GM23338 (cell line): ENCODE measurements at regions not wholly inside any gene's neighbourhood (a gene's known extent, or its start where the extent isn't known, plus 50 kb on each side); places are given as distances from the start of the nearest gene placed in this dataset.

Experiments
- ATAC-seq: fragments of 200-7000 bp; cut with Tn5 transposase; 3 replicates; pipeline ENCODE4 v1.9.1; 2020
- DNase-seq: peaks from one replicate; pipeline ENCODE4 v3.0.0-alpha.2; 2015; ENCODE audit warnings: low spot score
- H2AFZ ChIP-seq: fragments of 200-600 bp; sonication (generic); 2 replicates; pipeline ENCODE4 v1.8.0; 2016; ENCODE audit warnings: antibody characterized with exemption, mild to moderate bottlenecking, moderate library complexity
- H3F3A ChIP-seq: fragments of 200-600 bp; sonication (generic); replicated peaks from 2 replicates; pipeline ENCODE4 v1.8.0; 2017; ENCODE audit warnings: antibody characterized with exemption, mixed run types, low read depth
- H3K27ac ChIP-seq: fragments of 200-600 bp; sonication (generic); 2 replicates; pipeline ENCODE4 v1.6.1; 2016; ENCODE audit warnings: low read depth
- H3K27me3 ChIP-seq: fragments of 200-600 bp; sonication (generic); 2 replicates; pipeline ENCODE4 v1.8.0; 2016; ENCODE audit warnings: mild to moderate bottlenecking, mixed run types, moderate library complexity; ENCODE audit not compliant: insufficient read depth
- H3K36me3 ChIP-seq: fragments of 200-600 bp; sonication (generic); 2 replicates; pipeline ENCODE4 v1.8.0; 2016; ENCODE audit warnings: mild to moderate bottlenecking; ENCODE audit not compliant: insufficient read depth
- H3K4me1 ChIP-seq: fragments of 200-600 bp; sonication (generic); 2 replicates; pipeline ENCODE4 v1.8.0; 2016; ENCODE audit warnings: mild to moderate bottlenecking, moderate library complexity; ENCODE audit not compliant: insufficient read depth
- H3K4me2 ChIP-seq: fragments of 200-600 bp; sonication (generic); 2 replicates; pipeline ENCODE4 v1.7.1; 2017; ENCODE audit warnings: mixed run types
- H3K4me3 ChIP-seq: fragments of 200-600 bp; sonication (generic); 2 replicates; pipeline ENCODE4 v1.6.1; 2016; ENCODE audit warnings: mixed run types
- H3K79me2 ChIP-seq: fragments of 200-600 bp; sonication (generic); replicated peaks from 2 replicates; pipeline ENCODE4 v1.8.0; 2017; ENCODE audit warnings: mild to moderate bottlenecking; ENCODE audit not compliant: insufficient read depth
- H3K9me2 ChIP-seq: fragments of 200-600 bp; sonication (generic); 2 replicates; pipeline ENCODE4 v1.8.0; 2017; ENCODE audit not compliant: insufficient read depth
- H4K20me1 ChIP-seq: fragments of 200-600 bp; sonication (generic); replicated peaks from 2 replicates; pipeline ENCODE4 v1.8.0; 2017; ENCODE audit warnings: mild to moderate bottlenecking; ENCODE audit not compliant: insufficient read depth
- H3K27ac Mint-ChIP-seq: 2 replicates; pipeline ENCODE4 v1.8.0; 2020; ENCODE audit warnings: inconsistent platforms, mild to moderate bottlenecking, moderate library complexity, mixed read lengths
- H3K27me3 Mint-ChIP-seq: 3 replicates; pipeline ENCODE4 v1.8.0; 2022; ENCODE audit warnings: low read depth, mild to moderate bottlenecking, moderate library complexity, mixed read lengths, inconsistent platforms; ENCODE audit not compliant: insufficient read depth, poor library complexity
- H3K36me3 Mint-ChIP-seq: 3 replicates; pipeline ENCODE4 v1.8.0; 2021; ENCODE audit warnings: low read depth, mild to moderate bottlenecking, inconsistent platforms, moderate library complexity, mixed read lengths
- H3K4me1 Mint-ChIP-seq: 3 replicates; pipeline ENCODE4 v1.8.0; 2020; ENCODE audit warnings: mild to moderate bottlenecking, inconsistent platforms, mixed read lengths
- H3K4me3 Mint-ChIP-seq: 3 replicates; pipeline ENCODE4 v1.8.0; 2021; ENCODE audit warnings: moderate library complexity, mild to moderate bottlenecking, inconsistent platforms, mixed read lengths
- H3K9me3 Mint-ChIP-seq: 3 replicates; pipeline ENCODE4 v1.8.0; 2020; ENCODE audit warnings: moderate library complexity, mild to moderate bottlenecking, inconsistent platforms, mixed read lengths
- CREB1 ChIP-seq: fragments of 250-450 bp; sonication (Bioruptor Pico); IDR thresholded peaks from 2 replicates; pipeline ENCODE4 v1.5.0; 2020; ENCODE audit warnings: low read depth, mild to moderate bottlenecking, moderate library complexity
- CTCF ChIP-seq, 2 experiments: fragments of 200-600 bp in 1 of 2; sonication (generic) in 1 of 2; conservative IDR thresholded peaks; 2 replicates each; pipeline versions ENCODE4 v1.5.1 to v1.6.1; 2016 to 2017; ENCODE audit warnings: antibody characterized with exemption in 2 of 2, low read depth in 2 of 2, mild to moderate bottlenecking in 2 of 2, moderate library complexity in 1 of 2
- NANOG ChIP-seq: IDR thresholded peaks from 2 replicates; pipeline ENCODE4 v1.6.1; 2016; ENCODE audit warnings: antibody characterized with exemption, borderline replicate concordance
- STAT1 ChIP-seq: IDR thresholded peaks from one replicate; pipeline ENCODE4 v1.6.1; 2016; ENCODE audit warnings: antibody characterized with exemption; ENCODE audit not compliant: unreplicated experiment
- ZNF114 ChIP-seq: fragments of 250-450 bp; sonication (Bioruptor Pico); IDR thresholded peaks from 2 replicates; pipeline ENCODE4 v1.5.0; 2020; ENCODE audit warnings: mild to moderate bottlenecking, moderate library complexity
- ZNF462 ChIP-seq: fragments of 250-450 bp; sonication (Bioruptor Pico); IDR thresholded peaks from 2 replicates; pipeline ENCODE4 v1.5.0; 2020; ENCODE audit warnings: mild to moderate bottlenecking, moderate library complexity

GRCh38 chr2:34980689-34981088 lies 1374.9 kb upstream of the CRIM1 start:
- no peaks in the 10 kb centered on the region for H3K36me3 ChIP-seq
- H3K27ac Mint-ChIP-seq: no peak overlapping the region
- no peaks in the 10 kb centered on the region for H3K36me3 Mint-ChIP-seq
- TF ChIP-seq STAT1 (no peak), ZNF114 (CRISPR knock-in tag) (no peak), NANOG (no peak), CREB1 (CRISPR knock-in tag) (no peak)
- no peak overlapping the region for H3K27ac ChIP-seq
- no peak overlapping the region for H3K4me3 ChIP-seq
- H2AFZ ChIP-seq: no peak overlapping the region
- H3K4me1 Mint-ChIP-seq: no peaks in the 10 kb centered on the region
- no peaks in the 10 kb centered on the region for H3K27me3 ChIP-seq
- no peaks in the 10 kb centered on the region for H3K9me2 ChIP-seq
- H3K4me1 ChIP-seq: no peaks in the 10 kb centered on the region
- DNase-seq (no peak), ATAC-seq (no peak)
- H4K20me1 ChIP-seq: no peaks in the 10 kb centered on the region
- no peak overlapping the region for H3K4me2 ChIP-seq
- H3K79me2 ChIP-seq: no peaks in the 10 kb centered on the region
- no peaks in the 10 kb centered on the region for H3F3A ChIP-seq
- no peaks in the 10 kb centered on the region for H3K27me3 Mint-ChIP-seq
- no peaks in the 10 kb centered on the region; the same call in 2 of the 3 replicates for H3K9me3 Mint-ChIP-seq
- H3K4me3 Mint-ChIP-seq: no peak overlapping the region

GRCh38 chr2:34979148-34979547 lies 1376.4 kb upstream of the CRIM1 start:
- ATAC-seq (no peak), DNase-seq (no peak)
- no peak overlapping the region for H3K27ac ChIP-seq
- no peak overlapping the region; the same call in 1 of the 2 replicates for H3K27ac Mint-ChIP-seq
- no peaks in the 10 kb centered on the region for H3K27me3 Mint-ChIP-seq
- H3K9me3 Mint-ChIP-seq: no peaks in the 10 kb centered on the region; the same call in 2 of the 3 replicates
- H3F3A ChIP-seq: no peaks in the 10 kb centered on the region
- H3K79me2 ChIP-seq: no peaks in the 10 kb centered on the region
- H4K20me1 ChIP-seq: no peaks in the 10 kb centered on the region
- peak overlapping the region; percentile 53; the same call in 1 of the 2 replicates for H2AFZ ChIP-seq
- no peak overlapping the region for H3K4me3 Mint-ChIP-seq
- TF ChIP-seq ZNF462 (CRISPR knock-in tag): no peak
- TF ChIP-seq CTCF (conservative IDR thresholded peaks at IDR 0.05; ENCODE audit: low read depth in 2 of 2): 0 out of 4 replicates have a peak, but pooled peaks of 1 of the 2 experiments have one; percentile 11
- H3K4me1 ChIP-seq: no peaks in the 10 kb centered on the region
- no peak overlapping the region for H3K4me3 ChIP-seq
- no peaks in the 10 kb centered on the region for H3K36me3 Mint-ChIP-seq
- H3K4me2 ChIP-seq: no peak overlapping the region
- no peaks in the 10 kb centered on the region for H3K36me3 ChIP-seq
- no peaks in the 10 kb centered on the region for H3K4me1 Mint-ChIP-seq
- peaks cover 3% of the 10 kb centered on the region; the same call in 1 of the 2 replicates for H3K9me2 ChIP-seq
- no peaks in the 10 kb centered on the region for H3K27me3 ChIP-seq
